IMR-90 (cell line): ENCODE measurements at regions not wholly inside any gene's neighbourhood (a gene's known extent, or its start where the extent isn't known, plus 50 kb on each side); places are given as distances from the start of the nearest gene placed in this dataset.

Experiments
- ATAC-seq: fragments of 200-7000 bp; cut with Tn5 transposase; 2 replicates; pipeline ENCODE4 v1.9.1; 2020; ENCODE audit warnings: low read depth, mild to moderate bottlenecking, moderate library complexity
- BruUV-seq: library from RNA; stranded (reverse); fragments of 400-500 nt; replicated peaks from 2 replicates; lab custom pipeline; 2021; lab: Mats Ljungman, UMichigan
- CTCF ChIA-PET: fragments of 300-600 bp; formaldehyde crosslinking; extraction: SDS; loops from one replicate; lab custom pipeline; 2021; ENCODE audit warnings: antibody characterized with exemption; lab: Yijun Ruan, JAX
- POLR2A ChIA-PET: fragments of 300-600 bp; sonication (Branson Sonifier 250); formaldehyde crosslinking; loops from one replicate; lab custom pipeline; 2022; ENCODE audit warnings: antibody characterized with exemption; ENCODE audit not compliant: unreplicated experiment; lab: Charles Lee
- DNase-seq: peaks from one replicate; pipeline ENCODE4 v3.0.0; 2013
- H2AFZ ChIP-seq: replicated peaks from 2 replicates; pipeline ENCODE3; 2013; ENCODE audit warnings: low read length, mild to moderate bottlenecking; ENCODE audit not compliant: poor library complexity
- H2AK5ac ChIP-seq: 2 replicates; pipeline ENCODE4 v1.6.1; 2013; ENCODE audit warnings: low read depth, low read length, inconsistent platforms
- H2AK9ac ChIP-seq: replicated peaks from 2 replicates; pipeline ENCODE3; 2013; ENCODE audit warnings: mild to moderate bottlenecking, low read depth, low read length, moderate library complexity; ENCODE audit not compliant: poor library complexity
- H2BK120ac ChIP-seq: 2 replicates; pipeline ENCODE4 v1.6.1; 2013; ENCODE audit warnings: low read depth, low read length, inconsistent platforms
- H2BK15ac ChIP-seq: 3 replicates; pipeline ENCODE4 v1.6.1; 2013; ENCODE audit warnings: low read depth, low read length, inconsistent platforms
- H2BK20ac ChIP-seq: 2 replicates; pipeline ENCODE4 v1.6.1; 2013; ENCODE audit warnings: low read depth, mild to moderate bottlenecking, inconsistent platforms, low read length, moderate library complexity
- H2BK5ac ChIP-seq: 2 replicates; pipeline ENCODE4 v1.6.1; 2013; ENCODE audit warnings: mild to moderate bottlenecking, low read depth, low read length, inconsistent platforms; ENCODE audit not compliant: poor library complexity, severe bottlenecking
- H3K14ac ChIP-seq: replicated peaks from 2 replicates; pipeline ENCODE4 v1.6.1; 2013; ENCODE audit warnings: low read depth, low read length, inconsistent platforms
- H3K18ac ChIP-seq: 2 replicates; pipeline ENCODE4 v1.6.1; 2013; ENCODE audit warnings: low read depth, low read length, control low read depth
- H3K23ac ChIP-seq: 2 replicates; pipeline ENCODE4 v1.6.1; 2013; ENCODE audit warnings: low read depth, low read length, inconsistent platforms
- H3K27ac ChIP-seq: 2 replicates; pipeline ENCODE4 v1.5.1; 2013; ENCODE audit warnings: mild to moderate bottlenecking, control low read depth, low read length; ENCODE audit not compliant: insufficient read depth
- H3K27me3 ChIP-seq: 2 replicates; pipeline ENCODE4 v1.6.1; 2013; ENCODE audit warnings: low read length; ENCODE audit not compliant: control insufficient read depth, insufficient read depth
- H3K36me3 ChIP-seq: 2 replicates; pipeline ENCODE4 v1.6.1; 2013; ENCODE audit warnings: low read length, mixed read lengths; ENCODE audit not compliant: control insufficient read depth, insufficient read depth
- H3K4ac ChIP-seq: 2 replicates; pipeline ENCODE4 v1.6.1; 2013; ENCODE audit warnings: low read depth, low read length, inconsistent platforms
- H3K4me1 ChIP-seq: 2 replicates; pipeline ENCODE4 v1.6.1; 2013; ENCODE audit warnings: low read length, mixed read lengths; ENCODE audit not compliant: control insufficient read depth, insufficient read depth
- H3K4me2 ChIP-seq: 2 replicates; pipeline ENCODE4 v1.6.1; 2013; ENCODE audit warnings: low read depth, mild to moderate bottlenecking, control low read depth, low read length, moderate library complexity
- H3K4me3 ChIP-seq: 2 replicates; pipeline ENCODE4 v1.5.1; 2013; ENCODE audit warnings: low read depth, mild to moderate bottlenecking, control low read depth, low read length, moderate library complexity; ENCODE audit not compliant: insufficient read depth
- H3K56ac ChIP-seq: 2 replicates; pipeline ENCODE4 v1.6.1; 2013; ENCODE audit warnings: low read length, inconsistent platforms; ENCODE audit not compliant: insufficient read depth; ENCODE audit errors: extremely low read depth
- H3K79me1 ChIP-seq, 2 experiments: 2 replicates each; pipeline ENCODE4 v1.6.1; 2013; ENCODE audit warnings: low read length in 2 of 2, inconsistent platforms in 1 of 2, low read depth in 1 of 2
- H3K9ac ChIP-seq: 2 replicates; pipeline ENCODE4 v1.6.1; 2013; ENCODE audit warnings: low read depth, low read length, control low read depth
- H3K9me1 ChIP-seq: 2 replicates; pipeline ENCODE4 v1.6.1; 2013; ENCODE audit warnings: low read length, inconsistent platforms; ENCODE audit not compliant: insufficient read depth
- H3K9me3 ChIP-seq: 2 replicates; pipeline ENCODE4 v1.6.1; 2013; ENCODE audit warnings: low read length; ENCODE audit not compliant: control insufficient read depth, insufficient read depth
- H4K20me1 ChIP-seq: 2 replicates; pipeline ENCODE4 v1.6.1; 2013; ENCODE audit warnings: low read length, inconsistent platforms; ENCODE audit not compliant: insufficient read depth
- H4K5ac ChIP-seq: 2 replicates; pipeline ENCODE4 v1.6.1; 2013; ENCODE audit warnings: mild to moderate bottlenecking, low read depth, low read length, control low read depth
- H4K8ac ChIP-seq, 2 experiments: 2 replicates each; pipeline ENCODE4 v1.6.1; 2013; ENCODE audit warnings: low read depth in 2 of 2, low read length in 2 of 2, control low read depth in 1 of 2, inconsistent platforms in 1 of 2
- H4K91ac ChIP-seq: 2 replicates; pipeline ENCODE4 v1.6.1; 2013; ENCODE audit warnings: low read depth, low read length, inconsistent platforms; ENCODE audit not compliant: insufficient read depth
- BHLHE40 ChIP-seq: fragments of 150-350 bp; IDR thresholded peaks from 2 replicates; pipeline ENCODE4 v1.6.1; 2016; ENCODE audit warnings: mild to moderate bottlenecking, low read depth, low read length
- CEBPB ChIP-seq: IDR thresholded peaks from 2 replicates; pipeline ENCODE4 v1.6.1; 2012; ENCODE audit warnings: low read depth, low read length, improper control_type of control experiment
- CHD1 ChIP-seq: IDR thresholded peaks from 2 replicates; pipeline ENCODE4 v1.6.1; 2012; ENCODE audit warnings: low read depth, low read length, improper control_type of control experiment
- FOS ChIP-seq: fragments of 150-350 bp; IDR thresholded peaks from 2 replicates; pipeline ENCODE4 v1.6.1; 2016; ENCODE audit warnings: low read depth, low read length
- MAFK ChIP-seq: IDR thresholded peaks from 2 replicates; pipeline ENCODE4 v1.6.1; 2012; ENCODE audit warnings: low read depth, low read length, improper control_type of control experiment
- MAZ ChIP-seq: IDR thresholded peaks from 2 replicates; pipeline ENCODE4 v1.6.1; 2012; ENCODE audit warnings: low read depth, mild to moderate bottlenecking, low read length, improper control_type of control experiment, moderate library complexity, borderline replicate concordance
- MXI1 ChIP-seq: IDR thresholded peaks from 2 replicates; pipeline ENCODE4 v1.6.1; 2012; ENCODE audit warnings: low read depth, mild to moderate bottlenecking, low read length, moderate library complexity, borderline replicate concordance
- NFE2L2 ChIP-seq: fragments of 150-350 bp; IDR thresholded peaks from 2 replicates; pipeline ENCODE4 v1.6.1; 2016; ENCODE audit warnings: low read depth, mild to moderate bottlenecking, low read length
- POLR2A ChIP-seq: IDR thresholded peaks from 2 replicates; pipeline ENCODE4 v1.6.1; 2012; ENCODE audit warnings: mild to moderate bottlenecking, low read depth, low read length
- RAD21 ChIP-seq: IDR thresholded peaks from 2 replicates; pipeline ENCODE4 v1.6.1; 2012; ENCODE audit warnings: low read length, improper control_type of control experiment
- RCOR1 ChIP-seq: IDR thresholded peaks from 2 replicates; pipeline ENCODE4 v1.6.1; 2012; ENCODE audit warnings: mild to moderate bottlenecking, low read length, improper control_type of control experiment; ENCODE audit not compliant: insufficient replicate concordance
- RFX5 ChIP-seq: IDR thresholded peaks from 2 replicates; pipeline ENCODE4 v1.8.0; 2012; ENCODE audit warnings: low read depth, mild to moderate bottlenecking, low read length, moderate library complexity
- SMC3 ChIP-seq: fragments of 150-350 bp; IDR thresholded peaks from 2 replicates; pipeline ENCODE4 v1.6.1; 2016; ENCODE audit warnings: low read depth, mild to moderate bottlenecking, antibody characterized with exemption, low read length, moderate library complexity
- WGBS, 2 experiments: methylation state at CpG; one replicate each; pipeline versions ENCODE4 v1.1.5 to v1.1.7; 2013; ENCODE audit warnings: missing lambda C conversion rate in 2 of 2; ENCODE audit not compliant: insufficient read length in 1 of 2; ENCODE audit errors: extremely low coverage in 2 of 2; 5-methylcytosine and 5-hydroxymethylcytosine counted together
- dilution Hi-C: fragments of 300-500 bp; cut with HindIII; formaldehyde crosslinking; loops from one replicate; pipeline ENCODE4 v1.14.3; 2018; ENCODE audit warnings: low sequenced_read_pairs; ENCODE audit not compliant: unreplicated experiment
- in situ Hi-C: fragments of 300-500 bp; cut with MboI; formaldehyde crosslinking; loops from 3 replicates; pipeline ENCODE4 v1.14.3; 2019; ENCODE audit warnings: low sequenced_read_pairs, inconsistent platforms, mixed read lengths
- intact Hi-C: fragments of 100-400 bp; cut with micrococcal nuclease; formaldehyde crosslinking; loops from 2 replicates; pipeline ENCODE4 v1.10.0; 2022
- TF ChIP-seq, protein P1 (sequence below): fragments of 150-350 bp; IDR thresholded peaks from 2 replicates; pipeline ENCODE4 v1.6.1; 2016; ENCODE audit warnings: low read depth, mild to moderate bottlenecking, low read length, moderate library complexity, borderline replicate concordance
- TF ChIP-seq, protein P2 (sequence below): conservative IDR thresholded peaks from 2 replicates; pipeline ENCODE4 v1.5.1; 2012; ENCODE audit warnings: mild to moderate bottlenecking, low read depth, low read length, improper control_type of control experiment

DNA sequence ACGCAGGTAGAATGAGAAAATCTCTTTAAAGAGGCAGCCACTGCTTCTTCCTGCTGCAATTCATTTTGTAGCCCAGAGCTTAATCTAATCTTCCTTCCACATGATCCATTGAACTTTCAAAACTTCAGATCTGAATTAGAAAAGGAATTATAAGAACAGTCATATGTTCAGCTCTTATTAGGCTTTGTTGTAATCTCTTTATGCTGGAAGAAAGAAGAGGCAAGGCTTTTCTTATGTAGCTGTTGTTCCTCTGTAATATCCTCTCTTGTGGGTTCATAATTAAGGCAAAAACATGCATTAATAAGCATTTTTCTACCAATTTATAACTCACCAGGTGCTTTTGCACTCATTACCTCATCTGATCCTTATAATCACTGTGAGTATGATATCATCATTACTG, 634.9 kb upstream of the CFAP20DC start:
- Histone ChIP-seq H4K8ac (no peak overlapping the region), H2AFZ (no peak overlapping the region), H3K4me1 (peaks cover 2% of the 10 kb centered on the region; the same call in 1 of the 2 replicates), H3K9ac (no peak overlapping the region), H2BK20ac (no peak overlapping the region), H2AK5ac (no peak overlapping the region), H4K91ac (no peak overlapping the region), H2BK120ac (no peak overlapping the region), H3K14ac (no peak overlapping the region), H3K27me3 (peaks cover 2% of the 10 kb centered on the region; the same call in 1 of the 2 replicates), H3K79me1 (no peaks in the 10 kb centered on the region), H2BK5ac (no peak overlapping the region), H3K4me3 (no peak overlapping the region), H3K36me3 (no peaks in the 10 kb centered on the region), H3K23ac (no peak overlapping the region), H4K20me1 (no peaks in the 10 kb centered on the region), H3K9me1 (no peaks in the 10 kb centered on the region), H4K5ac (no peak overlapping the region), H3K9me3 (no peaks in the 10 kb centered on the region), H2AK9ac (no peak overlapping the region), H3K27ac (no peak overlapping the region), H3K18ac (no peak overlapping the region), H2BK15ac (no peak overlapping the region), H3K4me2 (no peak overlapping the region), H3K4ac (no peak overlapping the region), H3K56ac (no peak overlapping the region)
- DNase-seq (no peak), ATAC-seq (no peak)
- ChIA-PET CTCF (interaction anchor here (1.1 kb wide), 1 partner anchor 18 kb away, joined by 4 read pairs; no protein-coding TSS in a partner anchor), POLR2A (no interaction called here)
- WGBS, 2 experiments: no CpG with 5 or more reads among the region's 1 CpG
- no peak for TF ChIP-seq CEBPB
- TF ChIP-seq RCOR1: no peak
- no peak for TF ChIP-seq RFX5
- no peak for TF ChIP-seq MAFK
- TF ChIP-seq RAD21: no peak
- no peak for TF ChIP-seq MAZ
- TF ChIP-seq, protein P1, sequence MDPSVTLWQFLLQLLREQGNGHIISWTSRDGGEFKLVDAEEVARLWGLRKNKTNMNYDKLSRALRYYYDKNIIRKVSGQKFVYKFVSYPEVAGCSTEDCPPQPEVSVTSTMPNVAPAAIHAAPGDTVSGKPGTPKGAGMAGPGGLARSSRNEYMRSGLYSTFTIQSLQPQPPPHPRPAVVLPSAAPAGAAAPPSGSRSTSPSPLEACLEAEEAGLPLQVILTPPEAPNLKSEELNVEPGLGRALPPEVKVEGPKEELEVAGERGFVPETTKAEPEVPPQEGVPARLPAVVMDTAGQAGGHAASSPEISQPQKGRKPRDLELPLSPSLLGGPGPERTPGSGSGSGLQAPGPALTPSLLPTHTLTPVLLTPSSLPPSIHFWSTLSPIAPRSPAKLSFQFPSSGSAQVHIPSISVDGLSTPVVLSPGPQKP: no peak
- TF ChIP-seq POLR2A: no peak
- TF ChIP-seq MXI1: no peak
- TF ChIP-seq NFE2L2: no peak
- TF ChIP-seq FOS: no peak
- TF ChIP-seq, protein P2, sequence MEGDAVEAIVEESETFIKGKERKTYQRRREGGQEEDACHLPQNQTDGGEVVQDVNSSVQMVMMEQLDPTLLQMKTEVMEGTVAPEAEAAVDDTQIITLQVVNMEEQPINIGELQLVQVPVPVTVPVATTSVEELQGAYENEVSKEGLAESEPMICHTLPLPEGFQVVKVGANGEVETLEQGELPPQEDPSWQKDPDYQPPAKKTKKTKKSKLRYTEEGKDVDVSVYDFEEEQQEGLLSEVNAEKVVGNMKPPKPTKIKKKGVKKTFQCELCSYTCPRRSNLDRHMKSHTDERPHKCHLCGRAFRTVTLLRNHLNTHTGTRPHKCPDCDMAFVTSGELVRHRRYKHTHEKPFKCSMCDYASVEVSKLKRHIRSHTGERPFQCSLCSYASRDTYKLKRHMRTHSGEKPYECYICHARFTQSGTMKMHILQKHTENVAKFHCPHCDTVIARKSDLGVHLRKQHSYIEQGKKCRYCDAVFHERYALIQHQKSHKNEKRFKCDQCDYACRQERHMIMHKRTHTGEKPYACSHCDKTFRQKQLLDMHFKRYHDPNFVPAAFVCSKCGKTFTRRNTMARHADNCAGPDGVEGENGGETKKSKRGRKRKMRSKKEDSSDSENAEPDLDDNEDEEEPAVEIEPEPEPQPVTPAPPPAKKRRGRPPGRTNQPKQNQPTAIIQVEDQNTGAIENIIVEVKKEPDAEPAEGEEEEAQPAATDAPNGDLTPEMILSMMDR: no peak
- TF ChIP-seq CHD1: no peak
- no peak for TF ChIP-seq SMC3
- TF ChIP-seq BHLHE40: no peak
- in situ Hi-C loops (no loop called here), dilution Hi-C loops (no loop called here), intact Hi-C loops (no loop called here)
- no TSS peak for BruUV-seq
